ENCODE measurements at regions not wholly inside any gene's neighbourhood (a gene's known extent, or its start where the extent isn't known, plus 50 kb on each side); places are given as distances from the start of the nearest gene placed in this dataset.

DNA sequence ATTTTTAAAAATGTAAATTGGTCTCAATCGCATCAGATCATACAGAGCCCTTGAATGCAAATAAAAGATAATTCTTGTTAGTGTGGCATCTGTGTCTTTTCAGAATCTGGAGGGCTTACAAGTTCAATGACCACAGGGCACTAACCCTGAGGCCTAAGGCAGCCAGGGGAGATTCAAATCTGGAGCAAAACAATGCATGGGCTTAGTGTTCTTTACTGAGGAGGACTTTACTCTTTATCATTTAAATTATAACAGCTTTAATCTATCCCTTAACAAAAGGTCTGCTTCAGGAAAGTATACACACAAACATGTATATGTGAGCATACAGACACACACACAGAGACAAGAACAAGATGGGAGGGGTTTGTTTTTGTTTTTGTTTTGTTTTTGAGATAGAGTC, 51.0 kb upstream of the NSUN7 start:
- no peaks in the 10 kb centered on the region for H4K20me1 ChIP-seq (ENCODE audit: insufficient read depth, low read length)
- H3K79me2 ChIP-seq (ENCODE audit: insufficient read depth, low read length), result no peaks in the 10 kb centered on the region
- H3K36me3 ChIP-seq (replicated peaks in 1 of 2; ENCODE audit: control insufficient read depth in 1 of 2, insufficient read depth in 2 of 2, low read length in 2 of 2), result no peaks in the 10 kb centered on the region
- H3K9me3 ChIP-seq (ENCODE audit: low read length), result no peaks in the 10 kb centered on the region
- no peak for TF ChIP-seq YY1 (IDR thresholded peaks at IDR 0.05; ENCODE audit: insufficient read depth, insufficient replicate concordance, low read depth, low read length)
- no peak for TF ChIP-seq MBD4 (IDR thresholded peaks at IDR 0.05; ENCODE audit: borderline replicate concordance, low read length)
- no peak for TF ChIP-seq ASH2L (IDR thresholded peaks at IDR 0.05; ENCODE audit: insufficient read length, low read depth, low read length)
- no peak for TF ChIP-seq NCOA2 (CRISPR knock-in tag; IDR thresholded peaks at IDR 0.05)
- TF ChIP-seq, protein P1, sequence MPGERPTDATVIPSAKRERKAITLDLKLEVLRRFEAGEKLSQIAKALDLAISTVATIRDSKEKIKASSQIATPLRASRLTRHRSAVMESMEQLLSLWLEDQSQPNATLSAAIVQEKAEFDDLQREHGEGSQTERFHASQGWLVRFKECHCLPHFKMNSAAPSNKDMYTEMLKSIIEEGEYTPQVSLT (CRISPR knock-in tag; IDR thresholded peaks at IDR 0.05; ENCODE audit: borderline replicate concordance, low read depth), result no peak
- TF ChIP-seq, protein P2, sequence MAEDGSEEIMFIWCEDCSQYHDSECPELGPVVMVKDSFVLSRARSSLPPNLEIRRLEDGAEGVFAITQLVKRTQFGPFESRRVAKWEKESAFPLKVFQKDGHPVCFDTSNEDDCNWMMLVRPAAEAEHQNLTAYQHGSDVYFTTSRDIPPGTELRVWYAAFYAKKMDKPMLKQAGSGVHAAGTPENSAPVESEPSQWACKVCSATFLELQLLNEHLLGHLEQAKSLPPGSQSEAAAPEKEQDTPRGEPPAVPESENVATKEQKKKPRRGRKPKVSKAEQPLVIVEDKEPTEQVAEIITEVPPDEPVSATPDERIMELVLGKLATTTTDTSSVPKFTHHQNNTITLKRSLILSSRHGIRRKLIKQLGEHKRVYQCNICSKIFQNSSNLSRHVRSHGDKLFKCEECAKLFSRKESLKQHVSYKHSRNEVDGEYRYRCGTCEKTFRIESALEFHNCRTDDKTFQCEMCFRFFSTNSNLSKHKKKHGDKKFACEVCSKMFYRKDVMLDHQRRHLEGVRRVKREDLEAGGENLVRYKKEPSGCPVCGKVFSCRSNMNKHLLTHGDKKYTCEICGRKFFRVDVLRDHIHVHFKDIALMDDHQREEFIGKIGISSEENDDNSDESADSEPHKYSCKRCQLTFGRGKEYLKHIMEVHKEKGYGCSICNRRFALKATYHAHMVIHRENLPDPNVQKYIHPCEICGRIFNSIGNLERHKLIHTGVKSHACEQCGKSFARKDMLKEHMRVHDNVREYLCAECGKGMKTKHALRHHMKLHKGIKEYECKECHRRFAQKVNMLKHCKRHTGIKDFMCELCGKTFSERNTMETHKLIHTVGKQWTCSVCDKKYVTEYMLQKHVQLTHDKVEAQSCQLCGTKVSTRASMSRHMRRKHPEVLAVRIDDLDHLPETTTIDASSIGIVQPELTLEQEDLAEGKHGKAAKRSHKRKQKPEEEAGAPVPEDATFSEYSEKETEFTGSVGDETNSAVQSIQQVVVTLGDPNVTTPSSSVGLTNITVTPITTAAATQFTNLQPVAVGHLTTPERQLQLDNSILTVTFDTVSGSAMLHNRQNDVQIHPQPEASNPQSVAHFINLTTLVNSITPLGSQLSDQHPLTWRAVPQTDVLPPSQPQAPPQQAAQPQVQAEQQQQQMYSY (CRISPR knock-in tag; IDR thresholded peaks at IDR 0.05), result no peak
- TF ChIP-seq, protein P3, sequence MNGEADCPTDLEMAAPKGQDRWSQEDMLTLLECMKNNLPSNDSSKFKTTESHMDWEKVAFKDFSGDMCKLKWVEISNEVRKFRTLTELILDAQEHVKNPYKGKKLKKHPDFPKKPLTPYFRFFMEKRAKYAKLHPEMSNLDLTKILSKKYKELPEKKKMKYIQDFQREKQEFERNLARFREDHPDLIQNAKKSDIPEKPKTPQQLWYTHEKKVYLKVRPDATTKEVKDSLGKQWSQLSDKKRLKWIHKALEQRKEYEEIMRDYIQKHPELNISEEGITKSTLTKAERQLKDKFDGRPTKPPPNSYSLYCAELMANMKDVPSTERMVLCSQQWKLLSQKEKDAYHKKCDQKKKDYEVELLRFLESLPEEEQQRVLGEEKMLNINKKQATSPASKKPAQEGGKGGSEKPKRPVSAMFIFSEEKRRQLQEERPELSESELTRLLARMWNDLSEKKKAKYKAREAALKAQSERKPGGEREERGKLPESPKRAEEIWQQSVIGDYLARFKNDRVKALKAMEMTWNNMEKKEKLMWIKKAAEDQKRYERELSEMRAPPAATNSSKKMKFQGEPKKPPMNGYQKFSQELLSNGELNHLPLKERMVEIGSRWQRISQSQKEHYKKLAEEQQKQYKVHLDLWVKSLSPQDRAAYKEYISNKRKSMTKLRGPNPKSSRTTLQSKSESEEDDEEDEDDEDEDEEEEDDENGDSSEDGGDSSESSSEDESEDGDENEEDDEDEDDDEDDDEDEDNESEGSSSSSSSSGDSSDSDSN (CRISPR knock-in tag; IDR thresholded peaks at IDR 0.05), result no peak
- TF ChIP-seq, protein P4, sequence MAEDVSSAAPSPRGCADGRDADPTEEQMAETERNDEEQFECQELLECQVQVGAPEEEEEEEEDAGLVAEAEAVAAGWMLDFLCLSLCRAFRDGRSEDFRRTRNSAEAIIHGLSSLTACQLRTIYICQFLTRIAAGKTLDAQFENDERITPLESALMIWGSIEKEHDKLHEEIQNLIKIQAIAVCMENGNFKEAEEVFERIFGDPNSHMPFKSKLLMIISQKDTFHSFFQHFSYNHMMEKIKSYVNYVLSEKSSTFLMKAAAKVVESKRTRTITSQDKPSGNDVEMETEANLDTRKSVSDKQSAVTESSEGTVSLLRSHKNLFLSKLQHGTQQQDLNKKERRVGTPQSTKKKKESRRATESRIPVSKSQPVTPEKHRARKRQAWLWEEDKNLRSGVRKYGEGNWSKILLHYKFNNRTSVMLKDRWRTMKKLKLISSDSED (CRISPR knock-in tag; IDR thresholded peaks at IDR 0.05), result no peak
- TF ChIP-seq CREB1 (IDR thresholded peaks at IDR 0.05), result no peak
- no peak for TF ChIP-seq CREB1 (CRISPR knock-in tag; IDR thresholded peaks at IDR 0.05)
- TF ChIP-seq SRY (CRISPR knock-in tag; IDR thresholded peaks at IDR 0.05), result no peak
- TF ChIP-seq ZNF790 (CRISPR knock-in tag; IDR thresholded peaks at IDR 0.05; ENCODE audit: borderline replicate concordance), result no peak
- TF ChIP-seq ZNF3 (CRISPR knock-in tag; IDR thresholded peaks at IDR 0.05), result no peak
- TF ChIP-seq, protein P5, sequence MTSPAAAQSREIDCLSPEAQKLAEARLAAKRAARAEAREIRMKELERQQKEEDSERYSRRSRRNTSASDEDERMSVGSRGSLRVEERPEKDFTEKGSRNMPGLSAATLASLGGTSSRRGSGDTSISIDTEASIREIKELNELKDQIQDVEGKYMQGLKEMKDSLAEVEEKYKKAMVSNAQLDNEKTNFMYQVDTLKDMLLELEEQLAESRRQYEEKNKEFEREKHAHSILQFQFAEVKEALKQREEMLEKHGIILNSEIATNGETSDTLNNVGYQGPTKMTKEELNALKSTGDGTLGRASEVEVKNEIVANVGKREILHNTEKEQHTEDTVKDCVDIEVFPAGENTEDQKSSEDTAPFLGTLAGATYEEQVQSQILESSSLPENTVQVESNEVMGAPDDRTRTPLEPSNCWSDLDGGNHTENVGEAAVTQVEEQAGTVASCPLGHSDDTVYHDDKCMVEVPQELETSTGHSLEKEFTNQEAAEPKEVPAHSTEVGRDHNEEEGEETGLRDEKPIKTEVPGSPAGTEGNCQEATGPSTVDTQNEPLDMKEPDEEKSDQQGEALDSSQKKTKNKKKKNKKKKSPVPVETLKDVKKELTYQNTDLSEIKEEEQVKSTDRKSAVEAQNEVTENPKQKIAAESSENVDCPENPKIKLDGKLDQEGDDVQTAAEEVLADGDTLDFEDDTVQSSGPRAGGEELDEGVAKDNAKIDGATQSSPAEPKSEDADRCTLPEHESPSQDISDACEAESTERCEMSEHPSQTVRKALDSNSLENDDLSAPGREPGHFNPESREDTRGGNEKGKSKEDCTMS (CRISPR knock-in tag; conservative IDR thresholded peaks at IDR 0.05), result no peak
- no peak for TF ChIP-seq ZNF562 (CRISPR knock-in tag; IDR thresholded peaks at IDR 0.05; ENCODE audit: borderline replicate concordance)
- TF ChIP-seq MAFF (IDR thresholded peaks at IDR 0.05; ENCODE audit: low read depth, low read length), result no peak
- FAIRE-seq, result no peak
- in situ Hi-C loops (cut with HindIII; ENCODE audit: extremely low pct_ligation_motif_present, low pct_unique_long_range_greater_than_20kb), result no loop called here
- no peak for DNase-seq (ENCODE audit: low spot score)
- no peaks in the 10 kb centered on the region for H3K4me1 ChIP-seq (ENCODE audit: insufficient read depth, low read length)
- CTCF ChIA-PET (ENCODE audit: low intra/inter-chr PET ratio, low total read pairs), result no interaction called here
- POLR2A ChIA-PET, result no interaction called here
- H3K9ac ChIP-seq (ENCODE audit: insufficient read depth, low read depth, low read length), result no peak overlapping the region
- ATAC-seq, result no peak
- no peak overlapping the region for H3K4me2 ChIP-seq (ENCODE audit: low read depth, low read length)
- no peak overlapping the region for H3K27ac ChIP-seq (ENCODE audit: extremely low read length, insufficient read depth, low read length)
- WGBS (ENCODE audit: low lambda C conversion rate), result 15% methylated on average over 1 of the region's 1 CpG
- H3K4me3 ChIP-seq (replicated peaks in 1 of 3; ENCODE audit: insufficient read depth in 1 of 3, low read depth in 2 of 3, low read length in 3 of 3), result no peak overlapping the region
- intact Hi-C loops (cut with micrococcal nuclease; ENCODE audit: unreplicated experiment), result no loop called here
- H2AFZ ChIP-seq (ENCODE audit: low read length), result no peak overlapping the region
- BruUV-seq (replicated peaks), result no TSS peak
- no peaks in the 10 kb centered on the region for H3K27me3 ChIP-seq (ENCODE audit: control insufficient read depth in 1 of 2, insufficient read depth in 2 of 2, low read length in 2 of 2)
